HG03196 (cell line): ENCODE measurements at regions not wholly inside any gene's neighbourhood (a gene's known extent, or its start where the extent isn't known, plus 50 kb on each side); places are given as distances from the start of the nearest gene placed in this dataset.
A peak's percentile ranks its signal among the peaks of the same experiment; 100 is the strongest.
"Not testable (repeated sequence)": the region's sequence is repeated elsewhere in the genome, so short reads cannot be mapped to it uniquely, and the experiment has no call there.

Source experiments
- ATAC-seq: cut with Tn5 transposase; IDR thresholded peaks from one replicate; pipeline ENCODE4 v1.9.1; 2021; ENCODE audit not compliant: unreplicated experiment

DNA sequence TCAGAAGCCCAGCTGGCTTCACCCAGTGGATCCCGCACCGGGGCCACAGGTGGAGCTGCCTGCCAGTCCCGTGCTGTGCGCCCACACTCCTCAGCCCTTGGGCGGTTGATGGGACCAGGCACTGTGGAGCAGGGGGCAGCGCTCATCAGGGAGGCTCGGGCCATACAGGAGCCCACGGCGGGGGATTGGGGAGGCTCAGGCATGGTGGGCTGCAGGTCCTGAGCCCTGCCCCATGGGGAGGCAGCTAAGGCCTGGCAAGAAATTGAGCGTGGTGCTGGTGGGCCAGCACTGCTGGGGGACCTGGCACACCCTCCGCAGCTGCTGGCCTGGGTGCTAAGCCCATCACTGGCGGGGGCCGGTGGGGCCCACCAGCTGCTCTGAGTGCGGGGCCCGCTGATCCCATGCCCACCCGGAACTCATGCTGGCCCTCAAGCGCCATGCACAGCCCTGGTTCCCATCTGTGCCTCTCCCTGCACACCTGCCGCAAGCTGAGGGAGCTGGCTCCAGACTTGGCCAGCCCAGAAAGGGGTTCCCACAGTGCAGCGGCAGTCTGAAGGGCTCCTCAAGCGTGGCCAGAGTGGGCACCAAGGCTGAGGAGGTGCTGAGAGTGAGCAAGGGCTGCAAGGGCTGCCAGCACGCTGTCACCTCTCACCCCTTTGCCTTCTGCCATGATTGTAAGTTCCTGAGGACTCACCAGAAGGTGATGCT, 705.1 kb downstream of the STPG2 start:
- not testable (repeated sequence) for ATAC-seq

DNA sequence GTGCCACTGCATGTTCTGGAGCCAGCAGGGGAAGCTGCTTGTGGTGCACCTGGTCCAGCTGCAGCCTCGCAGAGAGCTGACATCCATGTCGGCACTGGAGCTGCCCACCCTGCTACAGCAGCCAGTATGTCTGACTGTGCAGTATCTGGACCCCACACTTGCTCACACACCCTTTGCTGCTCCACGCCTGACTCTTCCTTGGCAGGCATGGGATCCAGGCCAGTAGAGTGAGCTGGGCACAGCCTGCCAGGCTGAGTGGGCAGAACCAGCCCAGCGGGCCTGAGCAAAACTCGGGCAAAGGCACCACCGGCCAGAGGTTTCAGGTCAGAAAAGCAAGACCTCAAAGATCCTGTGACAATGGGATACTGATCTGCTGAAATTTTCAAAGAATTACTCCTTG, 690.1 kb downstream of the STPG2 start:
- ATAC-seq: no peak

DNA sequence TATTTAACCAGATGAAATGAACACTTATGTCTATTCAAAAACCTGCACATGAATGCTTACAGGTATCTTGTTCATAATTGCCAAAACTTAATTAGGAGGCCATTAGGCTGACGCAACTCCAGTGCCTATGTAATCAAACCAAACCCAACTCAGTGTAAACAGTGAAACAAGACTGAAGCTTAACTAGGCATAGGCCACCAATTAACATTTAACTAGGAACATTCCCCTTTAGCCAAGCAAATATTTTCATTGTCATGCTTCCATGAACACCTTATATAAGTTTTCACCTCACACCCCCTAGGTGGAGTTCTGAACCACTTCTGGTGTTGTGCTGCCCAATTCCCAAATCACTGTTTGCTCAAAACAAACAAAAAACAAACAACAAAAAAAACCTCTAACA, 686.0 kb downstream of the STPG2 start:
- ATAC-seq: no peak

DNA sequence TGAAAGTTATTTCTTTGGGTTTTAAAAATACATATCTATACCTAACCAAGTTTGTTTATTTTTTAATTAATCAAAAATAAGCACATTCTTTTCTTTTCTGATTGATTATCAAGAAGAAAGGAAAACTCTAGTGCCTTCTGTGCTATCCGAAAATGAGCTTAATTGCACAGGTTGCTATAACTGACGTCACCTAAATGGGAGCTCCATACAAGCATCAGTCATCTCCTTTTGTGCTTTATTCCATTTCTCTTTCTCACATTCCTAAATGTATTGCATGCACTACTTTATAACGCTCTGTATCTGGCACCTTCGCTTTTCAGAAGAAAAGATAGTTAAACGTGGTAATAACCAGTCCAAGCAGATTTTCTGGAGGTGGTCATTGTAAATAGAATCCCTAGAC, 675.0 kb downstream of the STPG2 start:
- no peak for ATAC-seq

DNA sequence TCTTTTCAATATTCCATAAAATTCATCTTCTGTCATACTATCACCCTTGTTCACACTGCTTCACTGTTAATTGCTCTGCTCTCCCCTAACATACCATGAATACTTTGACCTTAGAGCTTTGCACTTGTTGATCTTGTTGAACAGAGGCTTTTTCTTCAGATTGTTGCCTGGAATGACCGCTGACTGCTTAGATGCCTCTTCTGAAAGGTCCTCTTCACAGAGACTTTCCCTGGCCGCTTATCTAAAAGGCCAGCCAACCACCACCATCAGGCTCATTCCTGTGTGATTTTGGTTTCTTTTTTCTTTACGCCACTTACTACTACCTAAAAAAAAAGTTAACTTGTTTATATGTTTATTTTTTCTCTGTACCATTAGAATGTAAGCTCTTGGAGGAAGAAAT, 667.7 kb downstream of the STPG2 start:
- ATAC-seq: no peak

DNA sequence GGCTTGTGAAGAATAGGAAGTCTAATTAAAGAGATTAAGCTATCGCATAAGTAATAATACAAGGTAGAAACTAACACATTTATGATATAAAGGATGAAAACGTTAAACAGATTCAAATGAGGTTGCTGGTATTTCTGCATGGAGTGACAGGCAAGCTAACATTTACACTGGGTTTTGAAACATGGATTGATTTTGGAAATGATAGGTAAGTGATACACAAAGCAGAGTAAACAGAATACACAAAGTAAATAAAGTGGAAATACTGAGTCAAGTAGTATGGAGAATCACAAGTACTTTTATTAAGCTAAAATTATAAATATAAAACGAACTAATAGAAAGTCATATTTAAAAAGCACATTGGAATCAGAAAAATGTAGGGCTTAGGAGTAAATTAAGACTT, 665.3 kb downstream of the STPG2 start:
- ATAC-seq: no peak

DNA sequence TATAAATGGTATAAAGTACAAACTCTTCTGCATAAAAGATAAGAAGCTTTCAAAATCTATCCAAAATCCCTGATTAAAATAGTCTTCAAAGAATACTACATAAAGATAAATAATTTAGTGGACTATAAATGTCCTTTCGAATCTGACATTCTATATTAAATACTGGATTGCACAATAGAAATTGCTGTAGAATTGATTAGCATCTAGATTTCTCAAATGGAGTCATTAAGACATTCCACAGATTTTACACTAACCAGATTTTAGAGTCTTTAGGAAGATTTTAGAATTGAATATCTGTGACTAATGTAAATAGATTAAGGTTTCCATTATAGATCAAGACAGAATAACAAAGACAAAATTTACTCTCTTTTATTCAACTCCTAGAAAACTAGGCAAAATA, 663.9 kb downstream of the STPG2 start:
- ATAC-seq: no peak

DNA sequence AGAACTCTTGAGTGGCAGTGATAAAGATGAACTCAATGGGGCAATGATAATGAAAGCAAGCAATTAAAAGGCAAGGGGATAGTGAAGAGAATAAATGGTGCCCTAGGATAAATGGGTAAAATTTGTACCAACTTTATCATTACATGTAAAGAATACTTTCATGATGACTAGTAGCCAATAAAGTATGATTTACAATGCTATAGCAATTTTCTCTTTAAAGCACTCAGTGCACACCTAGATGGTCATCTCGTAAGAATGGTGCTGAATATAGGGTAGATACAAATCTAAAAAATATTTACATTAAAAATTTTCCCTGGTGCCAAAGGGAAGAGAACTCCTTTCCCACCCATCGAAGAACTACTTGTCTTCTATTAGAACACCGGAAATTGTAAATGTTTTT, 651.4 kb downstream of the STPG2 start:
- no peak for ATAC-seq

DNA sequence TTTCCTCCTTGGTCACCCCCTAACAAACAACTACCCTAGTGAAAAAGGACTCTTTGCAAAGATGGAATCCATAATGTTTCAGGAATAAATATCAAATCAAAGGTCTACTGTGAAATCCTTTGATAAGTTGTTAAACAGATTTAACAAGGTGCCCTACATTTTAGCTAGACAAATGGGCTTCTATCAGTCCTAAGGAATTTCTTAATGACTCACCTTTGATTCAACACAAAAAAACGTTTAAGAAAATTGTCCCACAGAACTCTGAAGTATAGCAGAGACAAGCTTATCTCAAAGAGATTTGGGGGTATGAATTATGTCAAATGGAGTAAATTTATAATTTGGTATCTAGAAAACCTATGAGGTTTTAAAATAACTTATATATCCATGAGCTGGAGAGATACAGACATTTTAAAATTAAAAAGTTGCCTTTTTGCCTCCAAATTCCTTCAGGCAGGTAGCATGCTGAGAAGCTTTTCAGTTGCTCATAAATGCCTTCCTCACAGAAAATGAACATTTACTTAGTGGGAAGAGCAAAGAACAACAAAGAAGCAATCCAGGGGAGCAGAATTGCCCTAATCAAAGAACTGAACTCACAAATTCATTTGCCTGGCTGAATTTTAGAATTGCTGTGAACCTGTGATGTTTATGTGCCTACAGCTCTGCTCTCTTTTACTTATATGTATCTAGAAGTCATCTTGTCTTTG, 649.3 kb downstream of the STPG2 start:
- ATAC-seq: no peak

DNA sequence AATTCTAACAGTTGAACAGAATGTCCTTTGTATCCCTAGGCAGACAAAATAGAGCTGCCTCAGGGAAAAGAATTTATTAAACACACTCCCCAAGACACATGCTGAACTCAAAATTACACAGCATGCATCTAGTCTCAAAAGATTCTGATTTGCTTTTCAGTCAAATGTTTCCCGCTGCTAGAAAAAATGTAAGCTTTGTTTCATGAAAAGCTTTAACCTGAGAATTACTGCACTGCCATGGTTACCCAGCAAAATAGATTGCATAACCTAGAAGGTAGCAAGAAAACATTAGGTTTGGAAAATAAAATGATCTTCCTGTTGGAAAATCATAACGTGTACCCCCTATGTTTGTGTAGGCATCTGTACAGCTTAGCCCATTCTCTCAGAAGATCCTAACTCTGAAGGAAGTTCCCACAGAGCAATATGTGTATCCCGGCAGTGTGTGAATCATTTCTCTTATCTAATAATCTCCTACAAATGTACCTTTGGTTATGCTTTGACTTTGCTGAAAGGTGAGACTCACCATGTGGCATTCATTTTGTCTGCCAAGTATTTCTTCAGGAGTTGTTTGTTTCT, 646.9 kb downstream of the STPG2 start:
- no peak for ATAC-seq

DNA sequence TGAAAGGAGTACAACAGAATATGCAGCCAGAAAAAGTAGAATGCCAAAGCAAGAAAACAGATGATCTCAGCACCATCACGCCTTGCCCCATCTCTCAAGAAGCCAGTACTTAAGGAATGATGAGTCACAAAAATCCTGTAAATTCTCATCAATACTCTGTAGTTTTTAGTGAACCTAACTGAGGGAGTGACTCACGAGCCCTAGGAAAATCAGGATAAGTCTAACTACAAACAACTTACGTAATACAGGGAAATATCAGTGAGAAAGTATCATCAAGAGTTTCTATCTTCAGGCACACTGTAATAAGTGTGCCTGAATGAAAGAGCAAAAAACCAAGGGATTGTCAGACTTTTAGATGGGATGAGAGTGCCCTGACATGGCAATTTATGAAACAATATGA, 644.4 kb downstream of the STPG2 start:
- ATAC-seq: no peak

DNA sequence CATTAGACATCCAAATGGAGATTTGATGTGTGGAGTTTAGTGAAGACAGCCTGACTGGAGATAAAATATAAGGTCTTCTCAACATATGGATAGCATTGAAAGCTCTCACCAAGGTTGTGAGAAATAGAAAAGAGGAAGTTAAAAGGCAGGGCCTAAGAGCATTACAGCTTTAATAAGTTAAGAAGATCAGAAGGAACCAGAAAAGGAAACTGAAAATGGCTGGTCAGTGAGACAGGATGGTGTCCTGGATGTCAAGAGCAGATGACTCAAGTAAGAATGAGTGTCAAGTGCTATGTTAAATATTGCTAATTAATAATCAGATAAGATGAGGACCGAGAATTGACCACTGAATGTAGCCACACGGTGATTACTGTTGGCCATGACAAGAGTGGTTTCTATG, 642.9 kb downstream of the STPG2 start:
- peak; percentile 99 for ATAC-seq

DNA sequence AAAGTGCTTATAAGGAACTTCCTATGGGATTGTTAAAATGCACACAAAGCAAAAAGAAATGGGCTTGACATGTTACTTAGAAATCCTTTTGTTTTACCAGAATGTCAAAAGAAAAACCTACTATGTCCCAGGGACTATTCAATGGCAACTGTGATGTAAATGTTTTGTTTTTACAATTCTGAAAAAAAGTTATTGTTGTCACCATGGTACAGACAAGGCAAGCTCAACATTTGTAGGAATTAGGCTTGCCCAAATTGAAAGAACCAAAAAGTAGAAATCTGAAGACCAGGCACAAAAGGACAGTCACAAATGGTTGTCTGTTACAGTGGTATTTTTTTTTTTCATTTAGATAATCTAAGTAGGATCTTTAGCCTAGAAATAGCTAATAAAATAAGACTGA, 638.6 kb downstream of the STPG2 start:
- ATAC-seq: no peak

DNA sequence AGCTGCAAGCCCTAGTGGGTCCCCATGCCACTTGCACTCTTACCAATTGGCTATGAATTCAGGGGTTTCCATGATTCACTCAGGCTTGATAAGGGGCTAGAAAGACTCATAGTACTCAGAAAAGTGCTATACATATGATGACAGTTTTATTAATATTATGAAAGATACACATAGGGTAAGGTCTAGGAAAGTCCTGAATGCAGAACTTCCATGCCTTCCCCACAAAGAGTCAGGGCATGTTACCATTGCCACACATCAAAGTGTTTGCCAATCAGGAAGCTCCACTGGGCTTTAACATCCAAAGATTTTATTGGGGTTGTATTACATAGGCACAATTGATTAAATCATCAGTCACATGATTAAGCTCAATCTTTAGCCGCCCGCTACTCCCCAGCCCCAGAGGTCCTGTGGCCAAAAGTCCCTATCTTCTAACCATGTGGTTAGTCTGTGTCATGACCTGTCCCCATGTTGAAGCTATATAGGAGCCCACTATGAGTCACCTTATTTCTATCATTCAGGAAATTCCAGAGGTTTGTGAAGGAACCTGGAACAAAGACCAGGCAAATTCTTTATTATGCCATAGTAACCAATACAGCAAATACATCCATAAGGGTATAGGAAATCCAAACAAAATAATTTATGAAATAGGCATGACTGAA, 635.6 kb downstream of the STPG2 start:
- no peak for ATAC-seq
